HL-60 (cell line): ENCODE measurements at regions not wholly inside any gene's neighbourhood (a gene's known extent, or its start where the extent isn't known, plus 50 kb on each side); places are given as distances from the start of the nearest gene placed in this dataset.

Experiments used
- POLR2AphosphoS5 ChIP-seq: IDR thresholded peaks from 2 replicates; pipeline ENCODE4 v1.6.1; 2012; ENCODE audit warnings: low read depth
- SPI1 ChIP-seq: IDR thresholded peaks from 2 replicates; pipeline ENCODE4 v1.6.1; 2012; ENCODE audit warnings: low read depth, mild to moderate bottlenecking, borderline replicate concordance
- TF ChIP-seq, protein P1 (sequence below): IDR thresholded peaks from one replicate; pipeline ENCODE4 v1.5.1; 2011; ENCODE audit warnings: low read length, control low read depth, inconsistent platforms; ENCODE audit not compliant: insufficient read depth
- TF ChIP-seq, protein P2 (sequence below): IDR thresholded peaks from 2 replicates; pipeline ENCODE4 v1.6.1; 2012; ENCODE audit warnings: low read depth; ENCODE audit not compliant: insufficient replicate concordance

DNA sequence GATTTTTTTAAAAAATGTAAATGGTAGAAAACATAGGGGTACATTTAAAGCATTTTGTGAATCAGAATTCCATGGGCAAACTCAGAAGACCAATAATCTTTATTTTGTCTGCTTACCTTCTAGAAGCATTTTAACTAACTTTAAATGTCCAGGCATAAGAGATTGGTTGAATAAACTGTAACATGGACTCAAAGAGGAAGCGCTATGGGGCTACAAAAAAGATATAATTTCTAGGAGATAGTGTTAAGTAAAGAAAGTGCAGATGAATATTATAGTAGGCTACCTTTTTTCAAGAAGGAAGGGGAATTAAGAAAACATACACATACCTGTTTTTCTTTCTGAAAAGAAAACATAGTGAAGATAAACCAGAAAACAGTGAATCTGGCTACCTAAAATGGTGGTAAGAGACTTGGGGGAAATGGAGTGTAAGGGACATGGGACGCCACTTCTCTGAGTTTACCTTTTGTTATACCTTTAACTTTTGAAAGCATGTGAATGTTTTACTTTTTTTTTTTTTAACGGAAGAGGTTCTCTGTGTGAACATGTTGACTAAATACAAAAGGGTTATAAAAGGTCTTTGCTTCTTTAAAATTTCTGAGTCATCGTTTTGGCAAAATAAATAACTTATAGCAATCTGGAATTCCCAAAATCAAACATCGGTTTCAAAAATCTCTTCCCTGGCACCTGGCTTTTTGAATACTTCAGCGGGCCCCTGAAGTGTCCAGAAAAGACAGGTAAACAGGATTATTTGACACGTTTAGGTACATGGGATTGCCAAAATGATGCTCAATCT lies 133.4 kb downstream of the OR2B2 start:
- TF ChIP-seq POLR2AphosphoS5 (no peak), SPI1 (no peak)
- TF ChIP-seq, protein P1, sequence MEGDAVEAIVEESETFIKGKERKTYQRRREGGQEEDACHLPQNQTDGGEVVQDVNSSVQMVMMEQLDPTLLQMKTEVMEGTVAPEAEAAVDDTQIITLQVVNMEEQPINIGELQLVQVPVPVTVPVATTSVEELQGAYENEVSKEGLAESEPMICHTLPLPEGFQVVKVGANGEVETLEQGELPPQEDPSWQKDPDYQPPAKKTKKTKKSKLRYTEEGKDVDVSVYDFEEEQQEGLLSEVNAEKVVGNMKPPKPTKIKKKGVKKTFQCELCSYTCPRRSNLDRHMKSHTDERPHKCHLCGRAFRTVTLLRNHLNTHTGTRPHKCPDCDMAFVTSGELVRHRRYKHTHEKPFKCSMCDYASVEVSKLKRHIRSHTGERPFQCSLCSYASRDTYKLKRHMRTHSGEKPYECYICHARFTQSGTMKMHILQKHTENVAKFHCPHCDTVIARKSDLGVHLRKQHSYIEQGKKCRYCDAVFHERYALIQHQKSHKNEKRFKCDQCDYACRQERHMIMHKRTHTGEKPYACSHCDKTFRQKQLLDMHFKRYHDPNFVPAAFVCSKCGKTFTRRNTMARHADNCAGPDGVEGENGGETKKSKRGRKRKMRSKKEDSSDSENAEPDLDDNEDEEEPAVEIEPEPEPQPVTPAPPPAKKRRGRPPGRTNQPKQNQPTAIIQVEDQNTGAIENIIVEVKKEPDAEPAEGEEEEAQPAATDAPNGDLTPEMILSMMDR, result no peak
- TF ChIP-seq, protein P2, sequence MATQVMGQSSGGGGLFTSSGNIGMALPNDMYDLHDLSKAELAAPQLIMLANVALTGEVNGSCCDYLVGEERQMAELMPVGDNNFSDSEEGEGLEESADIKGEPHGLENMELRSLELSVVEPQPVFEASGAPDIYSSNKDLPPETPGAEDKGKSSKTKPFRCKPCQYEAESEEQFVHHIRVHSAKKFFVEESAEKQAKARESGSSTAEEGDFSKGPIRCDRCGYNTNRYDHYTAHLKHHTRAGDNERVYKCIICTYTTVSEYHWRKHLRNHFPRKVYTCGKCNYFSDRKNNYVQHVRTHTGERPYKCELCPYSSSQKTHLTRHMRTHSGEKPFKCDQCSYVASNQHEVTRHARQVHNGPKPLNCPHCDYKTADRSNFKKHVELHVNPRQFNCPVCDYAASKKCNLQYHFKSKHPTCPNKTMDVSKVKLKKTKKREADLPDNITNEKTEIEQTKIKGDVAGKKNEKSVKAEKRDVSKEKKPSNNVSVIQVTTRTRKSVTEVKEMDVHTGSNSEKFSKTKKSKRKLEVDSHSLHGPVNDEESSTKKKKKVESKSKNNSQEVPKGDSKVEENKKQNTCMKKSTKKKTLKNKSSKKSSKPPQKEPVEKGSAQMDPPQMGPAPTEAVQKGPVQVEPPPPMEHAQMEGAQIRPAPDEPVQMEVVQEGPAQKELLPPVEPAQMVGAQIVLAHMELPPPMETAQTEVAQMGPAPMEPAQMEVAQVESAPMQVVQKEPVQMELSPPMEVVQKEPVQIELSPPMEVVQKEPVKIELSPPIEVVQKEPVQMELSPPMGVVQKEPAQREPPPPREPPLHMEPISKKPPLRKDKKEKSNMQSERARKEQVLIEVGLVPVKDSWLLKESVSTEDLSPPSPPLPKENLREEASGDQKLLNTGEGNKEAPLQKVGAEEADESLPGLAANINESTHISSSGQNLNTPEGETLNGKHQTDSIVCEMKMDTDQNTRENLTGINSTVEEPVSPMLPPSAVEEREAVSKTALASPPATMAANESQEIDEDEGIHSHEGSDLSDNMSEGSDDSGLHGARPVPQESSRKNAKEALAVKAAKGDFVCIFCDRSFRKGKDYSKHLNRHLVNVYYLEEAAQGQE, result no peak
